Fibroblast of lung (primary cell): ENCODE measurements at regions not wholly inside any gene's neighbourhood (a gene's known extent, or its start where the extent isn't known, plus 50 kb on each side); places are given as distances from the start of the nearest gene placed in this dataset.

Source experiments
- CTCF ChIP-seq, 2 donors: IDR thresholded peaks in 1 of 2; conservative IDR thresholded peaks in 1 of 2; 1 replicate in 1 of 2; 2 replicates in 1 of 2; pipeline ENCODE4 v1.5.1; 2011 to 2012; ENCODE audit warnings: low read length in 2 of 2, control low read depth in 1 of 2, inconsistent platforms in 1 of 2, low read depth in 1 of 2, mild to moderate bottlenecking in 1 of 2
- EZH2 ChIP-seq: IDR thresholded peaks from 2 replicates; pipeline ENCODE4 v1.5.1; 2012; ENCODE audit warnings: low read length, control low read depth, mild to moderate bottlenecking; ENCODE audit errors: missing control alignments

GRCh38 chr10:57008189-57008588 is 647.1 kb upstream of the ZWINT start:
- no peak for TF ChIP-seq CTCF (conservative IDR thresholded peaks at IDR 0.05 in 1 of 2, IDR thresholded peaks at IDR 0.05 in 1 of 2; ENCODE audit: low read depth in 1 of 2, low read length in 2 of 2)
- TF ChIP-seq EZH2: no peak
